ENCODE measurements at regions not wholly inside any gene's neighbourhood (a gene's known extent, or its start where the extent isn't known, plus 50 kb on each side); places are given as distances from the start of the nearest gene placed in this dataset.

GRCh38 chr10:131724891-131725580 is 175.8 kb upstream of the PPP2R2D start:
- no peak for TF ChIP-seq POLR2A (IDR thresholded peaks at IDR 0.05)
- no peak for TF ChIP-seq CTCF (IDR thresholded peaks at IDR 0.05)

Measured in body of pancreas (tissue), 4 donors.